Esophagus squamous epithelium (tissue), 4 donors: ENCODE measurements at regions not wholly inside any gene's neighbourhood (a gene's known extent, or its start where the extent isn't known, plus 50 kb on each side); places are given as distances from the start of the nearest gene placed in this dataset.

Source experiments
- POLR2A ChIP-seq, 4 donors: fragments of 450-650 bp; IDR thresholded peaks; one replicate each; pipeline ENCODE4 v1.6.1; 2017; ENCODE audit warnings: antibody characterized with exemption in 4 of 4, mild to moderate bottlenecking in 4 of 4, moderate library complexity in 3 of 4
- TF ChIP-seq, protein P1 (sequence below), 6 experiments: fragments of 450-650 bp in 4 of 6; fragments of 200-600 bp in 2 of 6; sonication (generic) in 2 of 6; IDR thresholded peaks; one replicate each; pipeline ENCODE4 v1.5.1; 2016 to 2019; ENCODE audit warnings: antibody characterized with exemption in 6 of 6, mild to moderate bottlenecking in 4 of 6, moderate library complexity in 4 of 6

DNA sequence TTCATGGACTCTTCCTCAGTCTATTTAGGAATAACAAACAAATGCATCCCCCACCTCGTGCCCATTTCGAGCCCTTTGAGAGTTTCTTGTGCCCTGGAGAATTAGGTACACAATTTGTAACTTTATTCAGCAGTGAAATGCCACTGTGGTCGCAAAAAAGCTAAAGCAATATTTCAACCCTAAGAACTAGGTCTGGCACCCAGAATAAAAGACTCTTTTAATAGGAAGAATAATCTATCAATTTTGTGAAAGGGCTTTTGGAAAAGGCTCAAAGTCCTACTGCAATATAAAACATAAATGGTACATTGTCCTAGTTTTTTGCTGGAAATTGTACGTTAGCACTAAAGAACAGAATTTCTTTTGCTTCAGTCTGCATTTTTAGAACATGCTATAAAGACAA lies 304.6 kb upstream of the TENM3 start:
- TF ChIP-seq, protein P1, sequence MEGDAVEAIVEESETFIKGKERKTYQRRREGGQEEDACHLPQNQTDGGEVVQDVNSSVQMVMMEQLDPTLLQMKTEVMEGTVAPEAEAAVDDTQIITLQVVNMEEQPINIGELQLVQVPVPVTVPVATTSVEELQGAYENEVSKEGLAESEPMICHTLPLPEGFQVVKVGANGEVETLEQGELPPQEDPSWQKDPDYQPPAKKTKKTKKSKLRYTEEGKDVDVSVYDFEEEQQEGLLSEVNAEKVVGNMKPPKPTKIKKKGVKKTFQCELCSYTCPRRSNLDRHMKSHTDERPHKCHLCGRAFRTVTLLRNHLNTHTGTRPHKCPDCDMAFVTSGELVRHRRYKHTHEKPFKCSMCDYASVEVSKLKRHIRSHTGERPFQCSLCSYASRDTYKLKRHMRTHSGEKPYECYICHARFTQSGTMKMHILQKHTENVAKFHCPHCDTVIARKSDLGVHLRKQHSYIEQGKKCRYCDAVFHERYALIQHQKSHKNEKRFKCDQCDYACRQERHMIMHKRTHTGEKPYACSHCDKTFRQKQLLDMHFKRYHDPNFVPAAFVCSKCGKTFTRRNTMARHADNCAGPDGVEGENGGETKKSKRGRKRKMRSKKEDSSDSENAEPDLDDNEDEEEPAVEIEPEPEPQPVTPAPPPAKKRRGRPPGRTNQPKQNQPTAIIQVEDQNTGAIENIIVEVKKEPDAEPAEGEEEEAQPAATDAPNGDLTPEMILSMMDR (IDR thresholded peaks at IDR 0.05) = no peak
- no peak for TF ChIP-seq POLR2A (IDR thresholded peaks at IDR 0.05)
